Middle frontal gyrus (tissue), 1 donor: ENCODE measurements at regions not wholly inside any gene's neighbourhood (a gene's known extent, or its start where the extent isn't known, plus 50 kb on each side); places are given as distances from the start of the nearest gene placed in this dataset.
"Not testable (repeated sequence)": the region's sequence is repeated elsewhere in the genome, so short reads cannot be mapped to it uniquely, and the experiment has no call there.

Experiments used
- DNase-seq: peaks from one replicate; pipeline ENCODE4 v3.0.0-alpha.2; 2015; ENCODE audit warnings: low spot score; ENCODE audit errors: extremely low spot score

DNA sequence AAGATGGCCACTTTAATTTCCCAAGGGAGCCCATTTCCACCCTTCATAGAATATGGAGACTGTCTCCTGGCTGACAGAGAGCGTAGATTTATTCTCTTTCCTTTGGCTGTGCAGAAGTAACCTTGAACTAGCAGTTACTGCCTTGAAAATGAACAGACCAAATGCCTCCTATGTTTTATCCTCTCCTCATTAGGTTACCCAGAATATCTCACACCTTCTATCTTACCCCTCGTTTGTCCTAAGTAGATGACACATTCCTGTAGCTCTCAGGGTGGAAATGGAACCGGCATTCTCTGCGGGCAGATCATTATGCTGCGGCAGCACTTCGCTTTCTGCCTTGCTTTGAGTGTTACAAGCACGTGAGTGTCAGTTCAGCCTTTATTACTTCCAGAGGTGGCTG lies 336.5 kb downstream of the DCDC2C start:
- DNase-seq, result no peak

DNA sequence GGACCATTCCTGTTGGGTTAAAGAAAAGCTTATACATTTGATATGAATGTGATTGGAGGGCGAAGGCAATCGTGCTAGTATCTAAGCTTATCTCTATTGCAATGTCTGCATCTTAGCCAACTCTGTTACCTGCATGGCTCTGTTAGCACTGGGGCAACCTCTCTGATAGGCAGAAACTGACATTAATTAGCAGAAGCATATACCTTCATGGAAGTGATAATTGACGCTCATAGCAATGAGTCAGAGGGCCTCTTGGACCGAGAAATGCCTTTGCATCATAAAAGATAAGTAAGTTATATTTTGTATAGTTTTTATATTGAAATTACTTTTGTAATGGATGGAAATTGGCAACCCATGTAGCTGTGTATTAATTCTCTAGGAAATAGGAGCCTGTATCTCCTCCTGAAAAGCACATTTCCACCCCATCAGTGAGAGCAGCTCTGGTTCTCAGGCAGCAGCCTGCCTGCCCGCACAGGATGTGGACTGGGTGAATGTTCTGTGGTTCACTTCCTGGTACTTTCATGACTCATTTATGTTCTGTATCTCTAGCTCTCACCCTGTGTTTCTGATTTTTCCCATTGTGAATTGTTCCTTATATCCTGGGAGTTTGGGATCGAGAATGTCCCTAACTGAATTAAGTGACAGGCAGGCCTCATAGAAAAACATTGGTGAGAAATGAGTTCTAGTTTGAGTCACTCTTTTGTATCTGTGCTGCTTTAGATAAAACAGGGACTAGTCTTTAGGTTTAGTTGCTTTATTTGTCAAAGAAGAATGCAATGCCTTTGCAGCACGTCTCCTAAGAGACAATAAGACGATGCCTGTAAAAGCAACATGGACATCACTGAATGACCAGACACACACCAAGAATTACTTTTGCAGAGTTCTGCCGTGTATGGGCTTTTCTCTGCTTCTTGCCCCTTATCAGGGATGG lies 344.9 kb downstream of the DCDC2C start:
- DNase-seq, result no peak

GRCh38 chr2:4049463-4049862 lies 346.1 kb downstream of the DCDC2C start:
- no peak for DNase-seq

DNA sequence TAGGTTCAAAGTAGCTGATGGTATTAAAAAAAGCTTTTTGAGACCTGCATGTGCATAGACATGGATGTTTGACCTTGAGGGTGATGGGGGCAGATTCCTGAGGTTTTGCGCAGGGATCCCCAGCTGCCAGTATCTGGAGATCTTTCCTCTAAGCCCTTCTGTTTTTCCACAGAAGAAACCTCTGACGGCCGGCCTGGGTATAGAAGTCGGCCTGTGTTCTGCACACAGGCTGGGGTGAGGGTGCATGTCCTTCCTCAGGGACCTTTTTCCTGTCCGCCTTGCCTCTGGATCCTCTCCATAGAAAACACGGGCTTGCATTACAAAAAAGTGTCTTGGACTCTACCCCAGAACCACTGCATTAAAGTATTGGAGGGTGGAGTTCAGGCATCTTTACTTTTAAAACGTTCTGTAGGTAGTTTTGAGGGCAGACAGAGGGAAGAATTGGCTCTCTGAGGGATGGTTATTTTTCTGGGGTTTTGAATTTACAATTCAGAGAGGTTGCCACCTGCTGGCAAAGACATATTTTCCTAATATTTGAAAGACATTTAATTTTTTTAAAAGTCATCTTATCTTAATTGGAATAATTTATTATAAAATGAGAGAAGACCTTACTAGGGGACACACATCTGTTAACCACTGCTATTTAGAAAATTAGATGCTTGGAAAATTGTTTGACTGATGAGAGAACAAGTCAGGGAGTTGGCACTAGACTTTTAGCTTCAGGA lies 350.6 kb downstream of the DCDC2C start:
- no peak for DNase-seq

DNA sequence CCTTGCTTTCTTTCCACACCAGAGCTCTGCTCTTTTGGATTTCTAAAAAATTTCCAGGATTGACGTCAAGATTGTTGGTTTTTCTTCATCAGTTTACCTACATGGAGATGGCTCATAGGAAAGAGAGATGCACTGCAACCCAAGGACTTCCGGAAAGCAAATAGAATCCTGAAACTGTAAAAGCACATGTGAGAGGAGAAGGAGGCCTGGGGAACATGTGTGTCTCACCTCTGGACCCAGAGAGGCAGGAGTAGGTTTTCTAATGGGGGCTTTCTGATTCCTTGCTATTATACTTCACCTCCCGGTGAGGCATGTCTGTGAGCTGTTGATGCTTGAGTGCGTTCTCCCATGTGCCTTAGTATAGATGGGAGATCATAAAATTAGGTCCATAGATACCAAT lies 362.8 kb downstream of the DCDC2C start:
- no peak for DNase-seq

DNA sequence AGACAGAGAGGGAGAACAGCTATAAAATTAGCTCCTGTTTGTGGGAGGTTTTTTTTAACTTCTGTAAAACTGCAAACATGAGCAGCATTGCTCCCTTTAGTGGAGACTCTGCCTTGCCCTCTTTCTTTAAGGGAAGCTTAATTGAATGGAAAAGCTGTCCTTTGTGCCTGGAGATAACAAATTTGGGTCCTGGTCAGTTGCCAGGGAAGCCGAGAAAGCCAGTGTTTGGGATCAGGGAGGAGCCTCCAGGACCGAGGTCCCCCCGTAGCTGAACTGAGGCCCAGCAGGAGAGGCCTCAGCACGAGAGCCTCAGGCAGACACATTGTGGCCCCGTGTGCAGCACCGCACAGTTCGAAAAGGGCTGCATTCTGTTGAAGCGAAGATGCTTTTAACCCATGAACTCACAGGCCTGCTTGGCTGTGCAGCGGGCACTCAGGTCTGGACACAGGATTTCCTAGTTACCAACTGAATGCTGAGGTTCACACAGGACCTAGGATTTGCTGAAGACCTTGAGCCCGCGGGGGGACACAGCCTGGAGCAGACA lies 369.7 kb downstream of the DCDC2C start:
- DNase-seq, result no peak

DNA sequence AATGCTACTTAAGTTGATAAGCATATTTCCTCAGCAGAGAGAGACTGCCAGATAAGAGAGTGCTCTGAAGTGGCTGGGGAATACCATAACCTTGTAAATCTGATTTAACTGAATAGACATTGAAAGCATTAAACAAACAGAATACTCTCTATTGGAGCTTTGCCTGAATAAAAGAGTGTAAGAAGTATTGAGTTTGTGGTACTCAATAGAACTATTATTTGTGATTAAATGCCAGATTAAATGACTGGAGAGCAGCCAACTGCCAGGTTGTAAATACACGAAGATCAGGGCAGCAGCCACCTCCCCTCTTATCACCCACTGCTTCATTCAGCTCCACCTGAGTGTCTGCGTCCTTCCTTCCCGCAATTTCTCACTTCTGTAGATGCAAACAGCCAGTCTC lies 373.6 kb downstream of the DCDC2C start:
- DNase-seq, result no peak

- DNase-seq, result no peak
These were observed 381.8 kb downstream of the DCDC2C start for GRCh38 chr2:4085186-4085585.

- no peak for DNase-seq
These were observed 387.6 kb downstream of the DCDC2C start for GRCh38 chr2:4090668-4091630.

- no peak for DNase-seq
These were observed 388.5 kb downstream of the DCDC2C start for GRCh38 chr2:4091869-4092268.

- no peak for DNase-seq
These were observed 391.4 kb downstream of the DCDC2C start for GRCh38 chr2:4094743-4095142.

DNA sequence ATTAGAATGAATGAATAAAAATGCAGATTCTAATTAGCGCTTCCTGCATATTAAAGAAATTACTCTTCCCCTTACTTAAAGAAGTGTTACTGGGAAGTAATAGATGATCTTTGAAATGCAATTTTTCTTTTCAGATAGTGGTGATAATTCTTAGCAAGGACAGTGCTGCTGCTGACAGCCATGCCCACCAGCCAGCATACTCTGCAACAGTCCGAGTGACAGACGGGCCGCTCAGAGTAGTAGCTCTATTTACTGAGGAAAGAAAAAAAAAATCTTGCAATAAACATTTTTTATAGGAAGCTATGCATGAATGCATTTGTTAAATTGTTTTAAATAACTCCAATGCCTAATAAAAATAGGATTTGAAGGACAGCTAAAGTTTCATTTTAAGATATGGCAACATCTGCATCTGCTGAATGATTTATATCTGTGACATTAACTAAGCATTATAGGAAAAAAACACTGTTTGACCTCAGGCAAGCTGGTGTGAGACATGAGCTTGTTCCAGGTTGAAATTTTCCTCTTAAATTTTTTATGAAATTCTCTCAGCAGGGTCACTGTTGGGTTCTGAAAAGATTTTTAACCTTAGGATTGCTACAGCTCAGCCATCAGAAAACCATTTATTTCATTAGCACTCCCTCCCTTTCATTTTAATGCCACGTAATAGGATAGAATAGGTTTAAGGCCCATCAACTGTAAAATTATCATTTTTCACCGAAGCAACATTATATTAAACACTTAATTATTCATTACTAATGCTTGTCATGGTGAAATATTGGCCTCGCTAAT lies 393.8 kb downstream of the DCDC2C start:
- no peak for DNase-seq

DNA sequence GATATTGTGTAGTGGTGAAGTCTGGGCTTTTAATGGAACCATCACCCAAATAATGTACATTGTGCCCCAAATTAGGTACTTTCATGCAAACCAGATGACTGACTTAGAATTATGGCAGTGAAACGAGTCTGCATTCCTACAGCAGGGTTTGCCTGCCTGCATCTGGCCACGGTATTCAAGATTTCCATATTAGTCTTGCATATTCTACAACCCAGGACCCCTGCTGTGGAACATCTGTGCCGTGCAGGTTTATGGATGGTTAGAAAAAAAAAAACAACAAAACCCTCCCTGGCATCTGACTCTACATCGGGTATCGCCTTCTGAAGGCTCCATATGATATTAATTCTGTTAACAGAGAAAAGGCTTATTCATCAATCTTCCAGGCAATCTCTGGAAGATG lies 394.8 kb downstream of the DCDC2C start:
- DNase-seq, result no peak

- no peak for DNase-seq
These were observed 398.6 kb downstream of the DCDC2C start for GRCh38 chr2:4101936-4102335.

- no peak for DNase-seq
These were observed 403.8 kb downstream of the DCDC2C start for GRCh38 chr2:4107179-4107578.

DNA sequence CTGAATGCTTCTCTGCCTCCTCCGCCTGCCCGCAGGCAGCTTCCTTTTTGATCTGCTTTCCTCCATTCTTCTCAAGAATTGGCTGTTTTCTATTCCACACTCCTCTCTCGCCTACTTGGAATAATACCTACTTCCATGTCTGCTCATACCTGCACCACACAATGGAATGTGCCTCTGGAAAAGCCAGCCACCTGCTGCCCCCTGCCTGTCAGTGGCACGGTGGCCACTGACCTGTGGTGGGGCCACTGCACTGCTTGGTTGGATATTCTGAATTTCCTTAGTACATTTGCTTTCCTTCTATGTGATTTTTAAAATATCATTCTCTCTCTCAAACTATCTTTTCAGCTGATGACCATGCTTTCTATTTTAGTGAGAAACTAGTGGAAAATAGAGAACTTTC lies 406.9 kb downstream of the DCDC2C start:
- DNase-seq, result no peak

- not testable (repeated sequence) for DNase-seq
These were observed 412.1 kb downstream of the DCDC2C start for GRCh38 chr2:4115435-4115834.

DNA sequence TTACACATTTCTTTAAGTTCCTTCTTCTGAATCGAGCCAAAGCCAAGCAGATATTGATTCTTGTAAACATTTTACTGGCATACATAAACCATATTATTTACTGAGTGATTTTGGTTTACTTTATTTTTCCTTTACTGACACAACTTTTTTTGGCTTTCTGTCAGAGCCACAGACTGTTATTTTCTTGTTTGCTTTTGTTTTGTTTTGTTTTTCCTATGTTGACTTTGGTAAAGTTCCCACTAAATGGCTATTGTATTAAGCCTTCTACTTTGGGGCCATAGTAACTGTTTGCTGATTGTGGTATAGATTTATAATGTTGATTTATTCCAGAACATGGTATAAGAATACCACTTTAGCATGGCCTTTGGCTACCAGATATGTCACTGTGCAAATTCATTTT lies 419.4 kb downstream of the DCDC2C start:
- no peak for DNase-seq

DNA sequence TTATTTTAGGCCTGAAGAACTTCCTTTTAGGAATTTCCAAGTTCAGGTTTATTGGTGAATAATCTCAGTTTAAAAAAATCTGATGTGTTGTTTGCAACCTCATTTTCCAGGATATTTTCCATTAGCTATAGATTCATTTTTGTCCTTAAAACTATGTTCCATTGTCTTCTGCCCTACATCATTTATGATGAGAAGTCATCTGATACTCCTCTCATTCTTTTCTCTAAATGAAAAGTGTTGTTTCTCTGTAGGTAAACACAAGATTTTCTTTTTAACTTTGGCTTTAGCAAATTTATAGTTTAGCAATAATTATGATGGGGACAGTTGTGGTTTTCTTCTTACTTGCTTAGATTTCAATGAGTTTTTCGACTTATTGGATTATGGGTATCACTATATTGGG lies 427.3 kb downstream of the DCDC2C start:
- DNase-seq, result no peak
